ENCODE measurements at regions not wholly inside any gene's neighbourhood (a gene's known extent, or its start where the extent isn't known, plus 50 kb on each side); places are given as distances from the start of the nearest gene placed in this dataset.

GRCh38 chr1:185477638-185478580 is 160.9 kb upstream of the IVNS1ABP start:
- DNase-seq (ENCODE audit: insufficient read length, low spot score) (no peak), FAIRE-seq (peak; percentile 35)
- no peak for TF ChIP-seq CTCF (IDR thresholded peaks at IDR 0.05; ENCODE audit: insufficient read depth, missing control alignments)

GRCh38 chr1:185474440-185475149 is 157.6 kb upstream of the IVNS1ABP start:
- TF ChIP-seq CTCF (IDR thresholded peaks at IDR 0.05; ENCODE audit: insufficient read depth, missing control alignments), result no peak
- FAIRE-seq, result peak; percentile 35
- DNase-seq (ENCODE audit: insufficient read length, low spot score), result no peak

GRCh38 chr1:185473186-185473585 is 156.1 kb upstream of the IVNS1ABP start:
- no peak for FAIRE-seq
- DNase-seq (ENCODE audit: insufficient read length, low spot score), result no peak

GRCh38 chr1:185468626-185469025 is 151.6 kb upstream of the IVNS1ABP start:
- no peak for DNase-seq (ENCODE audit: insufficient read length, low spot score)
- FAIRE-seq, result no peak
- TF ChIP-seq CTCF (IDR thresholded peaks at IDR 0.05; ENCODE audit: insufficient read depth, missing control alignments), result no peak

More at GRCh38 chr1:185473186-185473585, 156.1 kb upstream of the IVNS1ABP start:
- TF ChIP-seq CTCF (IDR thresholded peaks at IDR 0.05; ENCODE audit: insufficient read depth, missing control alignments), result no peak

GRCh38 chr1:185467122-185467521 is 150.1 kb upstream of the IVNS1ABP start:
- FAIRE-seq (no peak), DNase-seq (ENCODE audit: insufficient read length, low spot score) (no peak)
- no peak for TF ChIP-seq CTCF (IDR thresholded peaks at IDR 0.05; ENCODE audit: insufficient read depth, missing control alignments)

GRCh38 chr1:185464777-185465176 is 147.7 kb upstream of the IVNS1ABP start:
- DNase-seq (ENCODE audit: insufficient read length, low spot score) (no peak), FAIRE-seq (no peak)
- no peak for TF ChIP-seq CTCF (IDR thresholded peaks at IDR 0.05; ENCODE audit: insufficient read depth, missing control alignments)

Data from D721Med (cell line).